ENCODE measurements at regions not wholly inside any gene's neighbourhood (a gene's known extent, or its start where the extent isn't known, plus 50 kb on each side); places are given as distances from the start of the nearest gene placed in this dataset.

DNA sequence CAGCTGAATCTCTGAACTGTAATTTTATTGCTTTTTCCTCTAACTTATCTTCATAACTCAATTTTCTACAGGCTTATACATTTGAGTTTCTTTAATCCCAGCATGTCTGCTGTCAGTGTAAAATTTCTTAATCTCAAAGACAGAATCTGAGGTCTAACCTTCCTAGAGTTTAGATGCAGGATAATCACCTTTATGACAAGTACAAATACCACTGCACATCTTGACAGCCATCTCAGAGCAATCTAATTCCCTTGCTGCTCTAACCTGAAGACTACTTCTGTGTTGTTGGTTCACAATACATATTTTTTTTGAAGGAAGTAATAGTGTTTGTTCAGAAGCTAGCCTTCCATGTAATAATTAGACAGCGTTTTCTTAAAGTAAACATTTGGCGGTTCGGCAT is 424.2 kb upstream of the ZWINT start:
- DNase-seq (no peak), ATAC-seq (replicated peaks in 1 of 4) (no peak)
- POLR2A ChIA-PET = no interaction called here
- Mint-ChIP-seq H3K9me3 (peaks cover 9 to 25% (median 11%) of the 10 kb centered on the region in 3 donors), H3K27ac (no peak overlapping the region), H3K27me3 (no peaks in the 10 kb centered on the region), H3K36me3 (no peaks in the 10 kb centered on the region), H3K4me1 (no peaks in the 10 kb centered on the region), H3K4me3 (no peak overlapping the region)
- no peaks in the 10 kb centered on the region for H3K36me3 ChIP-seq (ENCODE audit: control insufficient read depth in 2 of 2, extremely low read depth in 1 of 2, insufficient read depth in 1 of 2, low read length in 1 of 2)
- no peaks in the 10 kb centered on the region for H3K9me3 ChIP-seq
- CTCF ChIA-PET = no interaction called here
- WGBS (ENCODE audit: insufficient coverage) = no CpG with 5 or more reads among the region's 3 CpGs
- H3K4me1 ChIP-seq (ENCODE audit: control insufficient read depth in 1 of 2, extremely low read depth in 1 of 2, insufficient read depth in 2 of 2, low read length in 2 of 2) = no peaks in the 10 kb centered on the region
- no peaks in the 10 kb centered on the region for H3K27me3 ChIP-seq (replicated peaks in 1 of 2; ENCODE audit: control insufficient read depth in 2 of 2, extremely low read depth in 1 of 2, insufficient read depth in 2 of 2, low read length in 1 of 2)
- no peak overlapping the region for H3K27ac ChIP-seq (ENCODE audit: low read length)
- H3K4me3 ChIP-seq (ENCODE audit: control insufficient read depth in 1 of 2, extremely low read depth in 1 of 2, low read length in 1 of 2) = no peak overlapping the region

DNA sequence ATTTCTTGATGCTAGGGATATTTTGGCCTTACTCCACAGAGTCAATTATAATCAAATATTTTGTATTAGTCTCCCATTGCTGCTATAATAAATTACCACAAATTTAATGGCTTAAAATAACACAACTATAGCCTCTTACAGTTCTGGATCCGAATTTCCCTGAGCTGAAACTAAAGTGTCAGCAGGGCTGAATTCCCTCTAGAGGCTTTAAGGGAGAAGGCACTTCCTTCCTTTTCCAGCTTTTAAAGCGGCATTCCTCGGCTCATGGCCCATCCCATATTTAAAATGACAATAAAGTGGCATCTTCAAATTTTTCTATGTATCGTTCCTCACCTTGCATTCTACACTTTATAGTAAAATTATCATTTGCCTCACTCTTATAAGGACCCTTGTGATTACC is 421.4 kb upstream of the ZWINT start:
- H3K4me3 Mint-ChIP-seq = no peak overlapping the region
- WGBS (ENCODE audit: insufficient coverage) = 13% methylated on average over 2 of the region's 4 CpGs

DNA sequence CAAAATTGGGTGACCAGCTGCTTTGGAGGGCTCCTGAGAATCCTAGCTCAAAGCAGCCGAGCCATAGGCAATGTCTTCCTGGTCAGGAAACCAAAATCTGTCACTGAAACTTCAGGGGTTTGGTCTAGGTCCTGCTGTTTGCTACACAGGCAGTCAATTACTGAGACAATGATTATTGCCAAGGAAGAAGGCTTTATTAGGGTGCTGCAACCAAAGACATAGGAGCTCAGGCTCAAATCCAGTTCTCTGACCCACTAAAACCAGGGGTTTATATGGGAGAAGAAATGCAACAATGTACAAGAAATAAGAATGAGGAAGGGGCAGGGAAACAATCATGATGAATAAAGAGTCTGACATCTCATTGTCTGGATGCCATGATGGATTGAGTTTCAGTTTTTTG is 410.3 kb upstream of the ZWINT start:
- no peak overlapping the region for H3K27ac Mint-ChIP-seq
- no peaks in the 10 kb centered on the region for H3K27me3 Mint-ChIP-seq
- peaks cover 8 to 21% (median 10%) of the 10 kb centered on the region in 3 donors for H3K9me3 Mint-ChIP-seq
- no peaks in the 10 kb centered on the region for H3K36me3 Mint-ChIP-seq
- Histone ChIP-seq H3K36me3 (ENCODE audit: control insufficient read depth in 2 of 2, extremely low read depth in 1 of 2, insufficient read depth in 1 of 2, low read length in 1 of 2) (no peaks in the 10 kb centered on the region), H3K27ac (ENCODE audit: low read length) (no peak overlapping the region), H3K4me3 (ENCODE audit: control insufficient read depth in 1 of 2, extremely low read depth in 1 of 2, low read length in 1 of 2) (no peak overlapping the region), H3K27me3 (replicated peaks in 1 of 2; ENCODE audit: control insufficient read depth in 2 of 2, extremely low read depth in 1 of 2, insufficient read depth in 2 of 2, low read length in 1 of 2) (no peaks in the 10 kb centered on the region), H3K9me3 (peaks cover 3% of the 10 kb centered on the region), H3K4me1 (ENCODE audit: control insufficient read depth in 1 of 2, extremely low read depth in 1 of 2, insufficient read depth in 2 of 2, low read length in 2 of 2) (no peaks in the 10 kb centered on the region)
- DNase-seq (no peak), ATAC-seq (replicated peaks in 1 of 4) (no peak)
- WGBS (ENCODE audit: insufficient coverage) = no CpG with 5 or more reads among the region's 1 CpG
- POLR2A ChIA-PET = no interaction called here
- CTCF ChIA-PET = no interaction called here
- no peaks in the 10 kb centered on the region for H3K4me1 Mint-ChIP-seq
- H3K4me3 Mint-ChIP-seq = no peak overlapping the region

More for the DNA sequence above, 421.4 kb upstream of the ZWINT start:
- H3K4me3 ChIP-seq (ENCODE audit: control insufficient read depth in 1 of 2, extremely low read depth in 1 of 2, low read length in 1 of 2) = no peak overlapping the region
- ChIA-PET POLR2A (no interaction called here), CTCF (no interaction called here)
- Mint-ChIP-seq H3K27me3 (no peaks in the 10 kb centered on the region), H3K9me3 (peaks cover 16 to 25% (median 24%) of the 10 kb centered on the region in 3 donors), H3K27ac (no peak overlapping the region), H3K4me1 (no peaks in the 10 kb centered on the region), H3K36me3 (no peaks in the 10 kb centered on the region)
- H3K36me3 ChIP-seq (ENCODE audit: control insufficient read depth in 2 of 2, extremely low read depth in 1 of 2, insufficient read depth in 1 of 2, low read length in 1 of 2) = no peaks in the 10 kb centered on the region
- DNase-seq (no peak), ATAC-seq (replicated peaks in 1 of 4) (no peak)
- H3K4me1 ChIP-seq (ENCODE audit: control insufficient read depth in 1 of 2, extremely low read depth in 1 of 2, insufficient read depth in 2 of 2, low read length in 2 of 2) = no peaks in the 10 kb centered on the region
- H3K27ac ChIP-seq (ENCODE audit: low read length) = no peak overlapping the region
- no peaks in the 10 kb centered on the region for H3K27me3 ChIP-seq (replicated peaks in 1 of 2; ENCODE audit: control insufficient read depth in 2 of 2, extremely low read depth in 1 of 2, insufficient read depth in 2 of 2, low read length in 1 of 2)
- no peaks in the 10 kb centered on the region for H3K9me3 ChIP-seq

DNA sequence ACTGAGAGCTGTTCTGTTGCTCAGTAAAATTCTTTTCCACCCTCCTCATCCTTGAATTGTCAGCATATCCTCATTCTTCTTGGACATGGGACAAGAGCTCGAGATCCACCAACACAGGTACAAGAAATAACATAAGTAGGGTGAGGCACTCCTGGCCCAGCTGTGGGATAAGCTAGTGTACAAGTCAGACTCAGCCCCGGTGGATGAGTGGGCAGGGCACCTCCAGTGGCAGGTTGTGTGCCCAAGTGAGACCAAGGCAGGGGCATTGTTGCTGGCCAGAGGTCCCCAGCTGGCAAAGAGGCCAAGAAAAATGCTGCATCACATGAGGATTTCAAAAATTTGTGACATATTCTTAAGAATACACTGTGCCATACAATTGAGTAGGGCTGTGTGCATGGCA is 402.0 kb upstream of the ZWINT start:
- H3K27ac Mint-ChIP-seq = no peak overlapping the region
- POLR2A ChIA-PET = no interaction called here
- CTCF ChIA-PET = no interaction called here

DNA sequence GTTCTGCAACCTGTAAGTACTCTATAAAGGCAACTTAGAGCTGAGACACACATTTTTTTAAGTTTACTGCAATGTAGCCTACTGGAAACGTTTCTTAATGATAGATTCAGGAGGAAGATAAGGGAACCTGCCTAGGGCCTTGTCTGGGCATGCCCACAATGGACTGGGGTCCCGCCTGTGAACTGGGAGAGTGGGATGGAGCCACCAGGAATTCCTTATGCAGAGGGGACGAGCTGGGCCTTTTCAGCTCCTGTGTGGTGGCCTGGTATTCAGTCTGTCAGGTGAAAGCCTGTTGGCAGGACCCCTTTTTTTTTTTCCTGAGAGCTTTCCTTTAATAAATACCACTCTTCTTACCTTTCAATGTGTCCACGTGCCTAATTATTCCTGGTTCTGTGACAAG is 384.4 kb upstream of the ZWINT start:
- ATAC-seq (replicated peaks in 1 of 4) (no peak), DNase-seq (no peak)
- Histone ChIP-seq H3K4me3 (ENCODE audit: control insufficient read depth in 1 of 2, extremely low read depth in 1 of 2, low read length in 1 of 2) (no peak overlapping the region), H3K4me1 (ENCODE audit: control insufficient read depth in 1 of 2, extremely low read depth in 1 of 2, insufficient read depth in 2 of 2, low read length in 2 of 2) (no peaks in the 10 kb centered on the region), H3K27me3 (replicated peaks in 1 of 2; ENCODE audit: control insufficient read depth in 2 of 2, extremely low read depth in 1 of 2, insufficient read depth in 2 of 2, low read length in 1 of 2) (no peaks in the 10 kb centered on the region), H3K36me3 (ENCODE audit: control insufficient read depth in 2 of 2, extremely low read depth in 1 of 2, insufficient read depth in 1 of 2, low read length in 1 of 2) (no peaks in the 10 kb centered on the region), H3K9me3 (no peaks in the 10 kb centered on the region), H3K27ac (ENCODE audit: low read length) (no peak overlapping the region)
- Mint-ChIP-seq H3K27ac (no peak overlapping the region), H3K4me1 (no peaks in the 10 kb centered on the region), H3K4me3 (no peak overlapping the region), H3K9me3 (peaks cover 0 to 16% (median 6%) of the 10 kb centered on the region in 3 donors), H3K36me3 (no peaks in the 10 kb centered on the region), H3K27me3 (no peaks in the 10 kb centered on the region)
- WGBS (ENCODE audit: insufficient coverage) = 50% methylated on average over 2 of the region's 4 CpGs
- ChIA-PET POLR2A (no interaction called here), CTCF (interaction anchor here in 1 of 2 donors (0.6 kb wide), 1 partner anchor 13 kb away, joined by 3 read pairs; no protein-coding TSS in a partner anchor)

More for the DNA sequence above, 402.0 kb upstream of the ZWINT start:
- Mint-ChIP-seq H3K27me3 (no peaks in the 10 kb centered on the region), H3K4me3 (no peak overlapping the region), H3K9me3 (peaks cover 12 to 37% (median 26%) of the 10 kb centered on the region in 3 donors), H3K4me1 (no peaks in the 10 kb centered on the region), H3K36me3 (no peaks in the 10 kb centered on the region)
- DNase-seq (no peak), ATAC-seq (replicated peaks in 1 of 4) (no peak)
- H3K4me3 ChIP-seq (ENCODE audit: control insufficient read depth in 1 of 2, extremely low read depth in 1 of 2, low read length in 1 of 2) = no peak overlapping the region
- WGBS (ENCODE audit: insufficient coverage) = 83% methylated on average over 1 of the region's 2 CpGs
- no peaks in the 10 kb centered on the region for H3K36me3 ChIP-seq (ENCODE audit: control insufficient read depth in 2 of 2, extremely low read depth in 1 of 2, insufficient read depth in 1 of 2, low read length in 1 of 2)
- no peaks in the 10 kb centered on the region for H3K4me1 ChIP-seq (ENCODE audit: control insufficient read depth in 1 of 2, extremely low read depth in 1 of 2, insufficient read depth in 2 of 2, low read length in 2 of 2)
- no peak overlapping the region for H3K27ac ChIP-seq (ENCODE audit: low read length)
- H3K9me3 ChIP-seq = no peaks in the 10 kb centered on the region
- H3K27me3 ChIP-seq (replicated peaks in 1 of 2; ENCODE audit: control insufficient read depth in 2 of 2, extremely low read depth in 1 of 2, insufficient read depth in 2 of 2, low read length in 1 of 2) = no peaks in the 10 kb centered on the region

DNA sequence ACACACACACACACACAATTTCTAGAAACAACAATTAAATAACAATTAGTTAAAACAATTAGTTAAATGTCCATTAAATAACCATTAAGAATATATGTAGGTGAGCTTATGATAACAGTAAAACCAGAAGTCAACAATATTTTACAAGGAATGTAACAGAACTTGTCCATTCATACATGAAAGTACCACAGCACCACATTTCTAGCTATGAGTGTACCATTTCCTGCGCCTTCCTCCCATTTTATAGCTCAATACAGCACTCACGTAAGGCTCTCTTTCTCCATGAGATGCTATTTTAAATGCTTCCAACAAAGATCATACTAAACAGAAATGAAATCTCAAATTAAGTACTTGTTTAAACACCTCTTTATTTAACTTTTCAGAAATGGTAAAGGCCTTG is 367.3 kb upstream of the ZWINT start:
- no peaks in the 10 kb centered on the region for H3K27me3 Mint-ChIP-seq
- Histone ChIP-seq H3K9me3 (no peaks in the 10 kb centered on the region), H3K36me3 (ENCODE audit: control insufficient read depth in 2 of 2, extremely low read depth in 1 of 2, insufficient read depth in 1 of 2, low read length in 1 of 2) (no peaks in the 10 kb centered on the region), H3K4me3 (ENCODE audit: control insufficient read depth in 1 of 2, extremely low read depth in 1 of 2, low read length in 1 of 2) (no peak overlapping the region), H3K4me1 (ENCODE audit: control insufficient read depth in 1 of 2, extremely low read depth in 1 of 2, insufficient read depth in 2 of 2, low read length in 2 of 2) (no peaks in the 10 kb centered on the region), H3K27me3 (replicated peaks in 1 of 2; ENCODE audit: control insufficient read depth in 2 of 2, extremely low read depth in 1 of 2, insufficient read depth in 2 of 2, low read length in 1 of 2) (no peaks in the 10 kb centered on the region), H3K27ac (ENCODE audit: low read length) (no peak overlapping the region)
- H3K9me3 Mint-ChIP-seq = peaks cover 0 to 18% (median 15%) of the 10 kb centered on the region in 3 donors
- POLR2A ChIA-PET = no interaction called here
- WGBS (ENCODE audit: insufficient coverage) = 38% methylated on average over 1 of the region's 2 CpGs
- CTCF ChIA-PET = interaction anchor here in 1 of 2 donors (0.6 kb wide), 1 partner anchor 74 kb away, joined by 4 read pairs; no protein-coding TSS in a partner anchor
- no peak overlapping the region for H3K4me3 Mint-ChIP-seq
- DNase-seq (no peak), ATAC-seq (replicated peaks in 1 of 4) (no peak)
- H3K27ac Mint-ChIP-seq = no peak overlapping the region
- H3K4me1 Mint-ChIP-seq = no peaks in the 10 kb centered on the region
- H3K36me3 Mint-ChIP-seq = no peaks in the 10 kb centered on the region

DNA sequence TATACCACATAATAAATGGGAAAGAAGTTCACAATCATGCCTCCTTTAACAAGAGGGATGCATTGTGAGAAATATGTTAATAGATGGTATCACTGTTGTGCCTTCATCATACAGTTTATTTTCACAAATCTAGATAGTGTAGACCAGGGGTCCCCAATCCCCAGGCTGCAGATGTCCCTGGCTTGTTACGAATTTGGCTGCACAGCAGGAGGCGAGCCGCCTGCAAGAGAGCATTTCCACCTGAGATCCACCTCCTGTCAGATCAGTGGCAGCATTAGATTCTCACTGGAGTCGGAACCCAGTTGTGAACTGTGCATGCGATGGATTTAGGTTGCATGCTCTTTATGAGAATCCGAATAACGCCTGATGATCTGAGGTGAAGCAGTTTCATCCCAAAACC is 361.9 kb upstream of the ZWINT start:
- DNase-seq (no peak), ATAC-seq (replicated peaks in 1 of 4) (no peak)
- Mint-ChIP-seq H3K27me3 (no peaks in the 10 kb centered on the region), H3K4me3 (no peak overlapping the region), H3K9me3 (peaks cover 4 to 12% (median 12%) of the 10 kb centered on the region in 3 donors), H3K27ac (no peak overlapping the region), H3K4me1 (no peaks in the 10 kb centered on the region), H3K36me3 (no peaks in the 10 kb centered on the region)
- ChIA-PET CTCF (no interaction called here), POLR2A (no interaction called here)
- Histone ChIP-seq H3K4me3 (ENCODE audit: control insufficient read depth in 1 of 2, extremely low read depth in 1 of 2, low read length in 1 of 2) (no peak overlapping the region), H3K27me3 (replicated peaks in 1 of 2; ENCODE audit: control insufficient read depth in 2 of 2, extremely low read depth in 1 of 2, insufficient read depth in 2 of 2, low read length in 1 of 2) (no peaks in the 10 kb centered on the region), H3K27ac (ENCODE audit: low read length) (no peak overlapping the region), H3K4me1 (ENCODE audit: control insufficient read depth in 1 of 2, extremely low read depth in 1 of 2, insufficient read depth in 2 of 2, low read length in 2 of 2) (no peaks in the 10 kb centered on the region), H3K9me3 (no peaks in the 10 kb centered on the region), H3K36me3 (ENCODE audit: control insufficient read depth in 2 of 2, extremely low read depth in 1 of 2, insufficient read depth in 1 of 2, low read length in 1 of 2) (no peaks in the 10 kb centered on the region)
- 73% methylated on average over 4 of the region's 7 CpGs for WGBS (ENCODE audit: insufficient coverage)

All from T-cell (primary cell).